ENCODE measurements at regions not wholly inside any gene's neighbourhood (a gene's known extent, or its start where the extent isn't known, plus 50 kb on each side); places are given as distances from the start of the nearest gene placed in this dataset.
A peak's percentile ranks its signal among the peaks of the same experiment; 100 is the strongest.
"Not testable (repeated sequence)": the region's sequence is repeated elsewhere in the genome, so short reads cannot be mapped to it uniquely, and the experiment has no call there.

- DNase-seq, result peak; percentile 39 to 47
These were observed 167.2 kb downstream of the RASEF start for GRCh38 chr9:82895822-82896110.

DNA sequence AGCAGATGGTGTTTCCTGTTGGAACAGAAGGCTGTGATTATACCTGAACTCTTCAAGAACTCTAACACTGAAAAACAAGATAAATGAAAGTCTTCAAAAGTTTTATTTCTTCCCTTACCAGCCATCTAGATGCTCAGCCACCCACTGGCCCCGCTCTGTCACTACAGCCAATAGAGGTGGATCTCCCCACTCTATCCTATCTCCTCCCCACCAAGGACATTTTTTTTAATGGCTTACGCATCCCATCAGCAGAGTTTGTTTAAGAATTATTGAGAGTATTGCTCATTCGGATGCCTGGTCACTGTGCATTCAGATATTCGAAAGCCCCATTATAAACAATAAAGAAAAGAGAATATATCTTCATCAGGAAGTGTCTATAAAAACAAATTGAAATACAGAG is 159.4 kb downstream of the RASEF start:
- DNase-seq, result no peak

- DNase-seq, result no peak
These were observed 150.9 kb downstream of the RASEF start for GRCh38 chr9:82911996-82912395.

- DNase-seq, result no peak
These were observed 150.3 kb downstream of the RASEF start for GRCh38 chr9:82912645-82913044.

- not testable (repeated sequence) for DNase-seq
These were observed 146.7 kb downstream of the RASEF start for GRCh38 chr9:82916238-82916637.

DNA sequence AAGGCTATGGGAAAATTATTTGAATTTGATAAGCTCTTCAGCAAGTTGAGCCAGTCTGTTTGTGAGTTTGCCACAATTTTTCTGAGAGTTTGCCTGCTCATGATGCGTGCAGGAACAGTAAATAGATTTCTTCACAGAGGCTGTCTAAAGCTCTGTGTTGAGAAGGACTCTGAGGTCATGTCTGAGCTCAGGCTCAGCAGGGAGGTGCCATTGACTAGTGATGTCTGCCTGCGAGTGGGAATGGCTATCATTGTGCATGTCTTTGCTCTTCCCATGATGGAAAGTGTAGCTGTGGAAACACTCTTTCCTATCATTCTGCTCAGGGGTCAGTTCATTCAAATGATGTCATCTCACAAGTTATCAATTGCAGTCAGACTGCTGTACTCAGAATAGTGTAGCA is 142.8 kb downstream of the RASEF start:
- no peak for DNase-seq

DNA sequence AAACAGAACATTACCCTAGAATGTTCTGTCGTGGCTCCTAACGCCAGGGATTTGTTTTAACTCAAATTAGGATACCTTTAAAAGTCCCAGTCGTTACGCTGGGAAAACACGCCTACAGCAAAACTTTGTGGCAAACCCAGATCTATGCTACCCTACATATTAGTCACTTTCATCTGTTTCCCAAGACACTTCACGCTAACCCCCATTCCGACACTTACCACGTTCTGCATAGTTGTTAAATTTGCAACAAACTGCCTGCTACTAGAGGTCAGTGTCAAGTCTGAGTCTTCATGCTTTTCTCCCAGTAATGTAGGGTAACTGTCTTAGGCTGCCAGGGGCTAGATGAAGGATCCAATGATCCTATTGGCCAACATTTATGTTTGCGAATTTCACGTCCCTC is 140.3 kb downstream of the RASEF start:
- DNase-seq, result no peak

- no peak for DNase-seq
These were observed 139.6 kb downstream of the RASEF start for GRCh38 chr9:82923092-82923911.

DNA sequence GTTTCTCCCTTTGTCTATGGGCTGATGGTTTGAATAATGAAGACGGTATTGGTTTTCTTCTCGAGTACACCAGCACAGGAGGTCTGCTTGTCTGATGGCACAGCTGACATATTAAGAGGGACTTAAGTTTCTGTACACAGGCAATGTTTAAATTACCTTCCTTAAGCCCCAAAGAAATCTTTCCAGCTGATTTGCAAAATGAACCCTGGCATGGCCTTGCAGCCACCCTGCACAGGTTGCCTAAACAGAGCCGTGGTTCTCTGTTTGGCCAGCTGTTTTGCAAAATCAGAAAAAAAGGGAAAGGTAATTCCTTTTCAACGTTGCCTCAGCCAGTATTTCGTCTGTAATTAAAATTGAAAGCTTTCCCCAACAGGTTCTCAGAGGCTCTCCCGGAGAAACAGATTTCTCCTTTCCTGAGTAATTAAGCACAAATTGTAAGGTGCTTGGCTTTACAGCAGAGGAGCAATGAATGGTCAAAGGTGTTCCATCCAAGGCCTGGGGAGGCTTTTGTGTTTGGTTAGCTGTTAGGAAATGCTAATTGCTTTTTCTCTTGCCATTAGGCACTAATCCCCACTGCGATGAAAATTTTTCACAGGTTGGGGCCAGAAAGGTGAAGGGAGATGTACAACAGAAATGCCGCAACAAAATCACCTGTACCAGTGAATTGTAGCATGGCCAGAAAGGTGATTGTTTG is 138.9 kb downstream of the RASEF start:
- no peak for DNase-seq

Data from right lung (tissue), 2 donors.